H9 (cell line): ENCODE measurements at regions not wholly inside any gene's neighbourhood (a gene's known extent, or its start where the extent isn't known, plus 50 kb on each side); places are given as distances from the start of the nearest gene placed in this dataset.

Experiments used
- DNase-seq: peaks from one replicate; pipeline ENCODE4 v3.0.0-alpha.2; 2017
- H2AFZ ChIP-seq: one replicate; pipeline ENCODE4 v1.6.1; 2013; ENCODE audit warnings: mild to moderate bottlenecking, low read length, control low read depth, moderate library complexity
- H2AK5ac ChIP-seq: 2 replicates; pipeline ENCODE4 v1.6.1; 2013; ENCODE audit warnings: low read length, control low read depth, mixed read lengths; ENCODE audit not compliant: insufficient read length
- H2BK120ac ChIP-seq: one replicate; pipeline ENCODE4 v1.6.1; 2013; ENCODE audit warnings: low read depth, mild to moderate bottlenecking, low read length, control low read depth, inconsistent platforms; ENCODE audit not compliant: poor library complexity, severe bottlenecking
- H2BK12ac ChIP-seq: 2 replicates; pipeline ENCODE4 v1.6.1; 2013; ENCODE audit warnings: low read length, control low read depth, mixed read lengths, low read depth; ENCODE audit not compliant: insufficient read length
- H2BK15ac ChIP-seq: 2 replicates; pipeline ENCODE4 v1.6.1; 2013; ENCODE audit warnings: low read depth, low read length, control low read depth
- H2BK20ac ChIP-seq: one replicate; pipeline ENCODE4 v1.6.1; 2013; ENCODE audit warnings: low read depth, mild to moderate bottlenecking, low read length, control low read depth, inconsistent platforms; ENCODE audit not compliant: poor library complexity, severe bottlenecking
- H2BK5ac ChIP-seq: 2 replicates; pipeline ENCODE4 v1.6.1; 2013; ENCODE audit warnings: low read length, control low read depth, mixed read lengths; ENCODE audit not compliant: insufficient read length
- H3K14ac ChIP-seq: 2 replicates; pipeline ENCODE4 v1.6.1; 2013; ENCODE audit warnings: low read length, control low read depth; ENCODE audit not compliant: insufficient read depth
- H3K18ac ChIP-seq: 2 replicates; pipeline ENCODE4 v1.6.1; 2013; ENCODE audit warnings: low read depth, mild to moderate bottlenecking, mixed read lengths, low read length, control low read depth; ENCODE audit not compliant: insufficient read length
- H3K23ac ChIP-seq: 2 replicates; pipeline ENCODE4 v1.6.1; 2013; ENCODE audit warnings: low read length, control low read depth, mixed read lengths, low read depth; ENCODE audit not compliant: insufficient read length
- H3K23me2 ChIP-seq: 2 replicates; pipeline ENCODE4 v1.6.1; 2013; ENCODE audit warnings: low read depth, mild to moderate bottlenecking, mixed read lengths, low read length, control low read depth; ENCODE audit not compliant: insufficient read length, poor library complexity, severe bottlenecking
- H3K27ac ChIP-seq: 2 replicates; pipeline ENCODE4 v1.5.1; 2013; ENCODE audit warnings: low read length, control low read depth, mixed read lengths, low read depth; ENCODE audit not compliant: insufficient read length
- H3K27me3 ChIP-seq: 2 replicates; pipeline ENCODE4 v1.6.1; 2013; ENCODE audit warnings: low read length, control low read depth, inconsistent platforms; ENCODE audit not compliant: insufficient read depth
- H3K4ac ChIP-seq: 2 replicates; pipeline ENCODE4 v1.6.1; 2013; ENCODE audit warnings: low read depth, mild to moderate bottlenecking, control low read depth, inconsistent platforms, low read length, moderate library complexity
- H3K4me1 ChIP-seq: 2 replicates; pipeline ENCODE4 v1.6.1; 2013; ENCODE audit warnings: low read length, control low read depth, inconsistent platforms; ENCODE audit not compliant: insufficient read depth
- H3K4me2 ChIP-seq: 2 replicates; pipeline ENCODE4 v1.6.1; 2013; ENCODE audit warnings: low read length, control low read depth, mixed read lengths; ENCODE audit not compliant: insufficient read length, insufficient read depth
- H3K56ac ChIP-seq: 2 replicates; pipeline ENCODE4 v1.6.1; 2013; ENCODE audit warnings: low read depth, mild to moderate bottlenecking, mixed read lengths, low read length, control low read depth; ENCODE audit not compliant: insufficient read length
- H3K79me1 ChIP-seq: 2 replicates; pipeline ENCODE4 v1.6.1; 2013; ENCODE audit warnings: low read depth, mild to moderate bottlenecking, moderate library complexity, low read length, control low read depth, inconsistent platforms; ENCODE audit not compliant: insufficient read depth, poor library complexity, severe bottlenecking
- H3K79me2 ChIP-seq: 2 replicates; pipeline ENCODE4 v1.6.1; 2013; ENCODE audit warnings: low read length, control low read depth, inconsistent platforms; ENCODE audit not compliant: insufficient read depth
- H3K9ac ChIP-seq: 2 replicates; pipeline ENCODE4 v1.6.1; 2013; ENCODE audit warnings: low read length, control low read depth, mixed read lengths; ENCODE audit not compliant: insufficient read length; ENCODE audit errors: extremely low read depth
- H3K9me3 ChIP-seq: one replicate; pipeline ENCODE4 v1.6.1; 2013; ENCODE audit warnings: low read depth, low read length, inconsistent platforms; ENCODE audit not compliant: control insufficient read depth
- H3T11ph ChIP-seq: one replicate; pipeline ENCODE4 v1.6.1; 2013; ENCODE audit warnings: mild to moderate bottlenecking, low read length, control low read depth, inconsistent platforms
- H4K20me1 ChIP-seq: one replicate; pipeline ENCODE4 v1.6.1; 2013; ENCODE audit not compliant: control insufficient read depth, insufficient read length, insufficient read depth
- H4K5ac ChIP-seq: 2 replicates; pipeline ENCODE4 v1.6.1; 2013; ENCODE audit warnings: low read depth, mild to moderate bottlenecking, mixed read lengths, low read length, control low read depth; ENCODE audit not compliant: insufficient read length
- H4K8ac ChIP-seq: replicated peaks from 2 replicates; pipeline ENCODE4 v1.6.1; 2013; ENCODE audit warnings: low read length, control low read depth, mixed read lengths, low read depth; ENCODE audit not compliant: insufficient read length
- H4K91ac ChIP-seq: 2 replicates; pipeline ENCODE4 v1.6.1; 2013; ENCODE audit warnings: low read depth, mild to moderate bottlenecking, moderate library complexity, mixed read lengths, low read length, control low read depth; ENCODE audit not compliant: insufficient read length
- H3K27ac Mint-ChIP-seq, 3 experiments: 2 replicates in 2 of 3; 3 replicates in 1 of 3; pipeline ENCODE4 v1.8.0; 2020 to 2021; ENCODE audit warnings: mixed read lengths in 3 of 3, mild to moderate bottlenecking in 1 of 3, moderate library complexity in 1 of 3
- H3K27me3 Mint-ChIP-seq: 2 replicates; pipeline ENCODE4 v1.8.0; 2021; ENCODE audit warnings: low read depth, mild to moderate bottlenecking, moderate library complexity, mixed read lengths
- H3K36me3 Mint-ChIP-seq, 3 experiments: 2 replicates in 2 of 3; 3 replicates in 1 of 3; pipeline ENCODE4 v1.8.0; 2020 to 2021; ENCODE audit warnings: low read depth in 3 of 3, mixed read lengths in 3 of 3; ENCODE audit not compliant: insufficient read depth in 1 of 3
- H3K4me1 Mint-ChIP-seq, 2 experiments: 2 replicates each; pipeline ENCODE4 v1.8.0; 2020; ENCODE audit warnings: mixed read lengths in 2 of 2
- H3K4me3 Mint-ChIP-seq, 2 experiments: 2 replicates in 1 of 2; 3 replicates in 1 of 2; pipeline ENCODE4 v1.8.0; 2020 to 2021; ENCODE audit warnings: mild to moderate bottlenecking in 2 of 2, mixed read lengths in 2 of 2, moderate library complexity in 1 of 2
- H3K9me3 Mint-ChIP-seq, 2 experiments: 2 replicates in 1 of 2; 3 replicates in 1 of 2; pipeline ENCODE4 v1.8.0; 2020; ENCODE audit warnings: mild to moderate bottlenecking in 2 of 2, mixed read lengths in 2 of 2, moderate library complexity in 1 of 2
- CTCF ChIP-seq: fragments of 200-600 bp; sonication (generic); conservative IDR thresholded peaks from 3 replicates; pipeline ENCODE4 v1.8.0; 2021; ENCODE audit warnings: antibody characterized with exemption, mild to moderate bottlenecking
- whole genome bisulfite sequencing: extraction: QIAGEN DNeasy Blood & Tissue Kit; methylation state at CpG from one replicate; pipeline ENCODE4 v1.1.7; 2013; ENCODE audit warnings: missing lambda C conversion rate, low lambda C conversion rate, mixed read lengths; ENCODE audit not compliant: insufficient read length; ENCODE audit errors: extremely low coverage; 5-methylcytosine and 5-hydroxymethylcytosine counted together

GRCh38 chr11:21928847-21929246 lies 264.0 kb upstream of the ANO5 start:
- Histone ChIP-seq H2AFZ (no peak overlapping the region), H4K91ac (no peak overlapping the region), H4K8ac (no peak overlapping the region), H3K4me1 (no peaks in the 10 kb centered on the region), H3K79me2 (no peaks in the 10 kb centered on the region), H3K79me1 (no peaks in the 10 kb centered on the region), H3K56ac (no peak overlapping the region), H3K4ac (no peak overlapping the region), H2BK5ac (no peak overlapping the region), H3K23me2 (no peaks in the 10 kb centered on the region), H2BK120ac (no peak overlapping the region), H2AK5ac (no peak overlapping the region), H3K9ac (no peak overlapping the region), H2BK15ac (no peak overlapping the region), H3K14ac (no peak overlapping the region), H3K27me3 (no peaks in the 10 kb centered on the region), H3K27ac (no peak overlapping the region), H3K18ac (no peak overlapping the region), H4K20me1 (no peaks in the 10 kb centered on the region), H2BK12ac (no peak overlapping the region), H2BK20ac (no peak overlapping the region), H4K5ac (no peak overlapping the region), H3T11ph (no peak overlapping the region), H3K9me3 (no peaks in the 10 kb centered on the region), H3K23ac (no peak overlapping the region), H3K4me2 (no peak overlapping the region)
- no peak for DNase-seq
- no peaks in the 10 kb centered on the region for H3K9me3 Mint-ChIP-seq
- no peak for TF ChIP-seq CTCF
- H3K27ac Mint-ChIP-seq = no peak overlapping the region
- no peak overlapping the region for H3K4me3 Mint-ChIP-seq
- peaks cover 4 to 5% of the 10 kb centered on the region in 2 experiments; a peak in 1 of 4 replicates for H3K4me1 Mint-ChIP-seq
- no peaks in the 10 kb centered on the region for H3K36me3 Mint-ChIP-seq
- no peaks in the 10 kb centered on the region for H3K27me3 Mint-ChIP-seq
- no CpG with 5 or more reads among the region's 2 CpGs for WGBS
